ENCODE measurements at regions not wholly inside any gene's neighbourhood (a gene's known extent, or its start where the extent isn't known, plus 50 kb on each side); places are given as distances from the start of the nearest gene placed in this dataset.

- dilution Hi-C loops (cut with MboI; ENCODE audit: extremely low pct_ligation_motif_present, low sequenced_read_pairs) = no loop called here
- H3K9me1 ChIP-seq (ENCODE audit: control insufficient read depth, extremely low read depth, insufficient read depth, low read length) = no peaks in the 10 kb centered on the region
- H3K4me3 ChIP-seq (ENCODE audit: control insufficient read depth in 2 of 3, extremely low read depth in 1 of 3, insufficient read depth in 2 of 3, low read depth in 1 of 3, low read length in 3 of 3) = no peak overlapping the region
- no peaks in the 10 kb centered on the region for H3K27me3 ChIP-seq (ENCODE audit: control insufficient read depth, extremely low read depth, insufficient read depth, low read length)
- DNase-seq (ENCODE audit: low read depth, low spot score) (no peak), FAIRE-seq (no peak)
- H2AFZ ChIP-seq (ENCODE audit: control insufficient read depth, low read length) = no peak overlapping the region
- H3K27ac ChIP-seq (ENCODE audit: control insufficient read depth, insufficient read depth, low read length) = no peak overlapping the region
- H4K20me1 ChIP-seq (ENCODE audit: control insufficient read depth, extremely low read depth, insufficient read depth, low read length) = no peaks in the 10 kb centered on the region
- no peaks in the 10 kb centered on the region for H3K9me3 ChIP-seq (ENCODE audit: control insufficient read depth, low read depth, low read length)
- no peaks in the 10 kb centered on the region for H3K79me2 ChIP-seq (ENCODE audit: control insufficient read depth, insufficient read depth, low read length)
- TF ChIP-seq EZH2 (IDR thresholded peaks at IDR 0.05; ENCODE audit: low read length) = no peak
- TF ChIP-seq CTCF (optimal IDR thresholded peaks at IDR 0.05 in 1 of 3, IDR thresholded peaks at IDR 0.05 in 1 of 3, conservative IDR thresholded peaks at IDR 0.05 in 1 of 3; ENCODE audit: extremely low read depth in 1 of 3, insufficient read depth in 2 of 3, low read length in 3 of 3) = no peak
- no peaks in the 10 kb centered on the region for H3K4me1 ChIP-seq (ENCODE audit: control insufficient read depth, extremely low read depth, insufficient read depth, low read length)
- no peak overlapping the region for H3K9ac ChIP-seq (ENCODE audit: control insufficient read depth, extremely low read depth, insufficient read depth, low read length)
- no peaks in the 10 kb centered on the region for H3K36me3 ChIP-seq (ENCODE audit: control insufficient read depth in 2 of 2, extremely low read depth in 1 of 2, insufficient read depth in 2 of 2, low read length in 2 of 2)
- no peak overlapping the region for H3K4me2 ChIP-seq (ENCODE audit: control insufficient read depth, extremely low read depth, insufficient read depth, low read depth, low read length)
Measured at GRCh38 chr13:76687467-76687866, 198.7 kb downstream of the KCTD12 start.

GRCh38 chr13:76685938-76686337, 200.3 kb downstream of the KCTD12 start:
- TF ChIP-seq EZH2 (IDR thresholded peaks at IDR 0.05; ENCODE audit: low read length) = no peak
- no peak for TF ChIP-seq CTCF (optimal IDR thresholded peaks at IDR 0.05 in 1 of 3, IDR thresholded peaks at IDR 0.05 in 1 of 3, conservative IDR thresholded peaks at IDR 0.05 in 1 of 3; ENCODE audit: extremely low read depth in 1 of 3, insufficient read depth in 2 of 3, low read length in 3 of 3)
- no peaks in the 10 kb centered on the region for H3K9me3 ChIP-seq (ENCODE audit: control insufficient read depth, low read depth, low read length)
- H3K9me1 ChIP-seq (ENCODE audit: control insufficient read depth, extremely low read depth, insufficient read depth, low read length) = no peaks in the 10 kb centered on the region
- DNase-seq (ENCODE audit: low read depth, low spot score) = no peak
- H2AFZ ChIP-seq (ENCODE audit: control insufficient read depth, low read length) = no peak overlapping the region
- H3K9ac ChIP-seq (ENCODE audit: control insufficient read depth, extremely low read depth, insufficient read depth, low read length) = no peak overlapping the region
- H3K27me3 ChIP-seq (ENCODE audit: control insufficient read depth, extremely low read depth, insufficient read depth, low read length) = no peaks in the 10 kb centered on the region
- H3K36me3 ChIP-seq (ENCODE audit: control insufficient read depth in 2 of 2, extremely low read depth in 1 of 2, insufficient read depth in 2 of 2, low read length in 2 of 2) = no peaks in the 10 kb centered on the region
- no peaks in the 10 kb centered on the region for H3K79me2 ChIP-seq (ENCODE audit: control insufficient read depth, insufficient read depth, low read length)
- dilution Hi-C loops (cut with MboI; ENCODE audit: extremely low pct_ligation_motif_present, low sequenced_read_pairs) = no loop called here
- H3K4me2 ChIP-seq (ENCODE audit: control insufficient read depth, extremely low read depth, insufficient read depth, low read depth, low read length) = no peak overlapping the region
- H3K27ac ChIP-seq (ENCODE audit: control insufficient read depth, insufficient read depth, low read length) = no peak overlapping the region
- H3K4me3 ChIP-seq (ENCODE audit: control insufficient read depth in 2 of 3, extremely low read depth in 1 of 3, insufficient read depth in 2 of 3, low read depth in 1 of 3, low read length in 3 of 3) = no peak overlapping the region
- no peak for FAIRE-seq
- no peaks in the 10 kb centered on the region for H4K20me1 ChIP-seq (ENCODE audit: control insufficient read depth, extremely low read depth, insufficient read depth, low read length)
- H3K4me1 ChIP-seq (ENCODE audit: control insufficient read depth, extremely low read depth, insufficient read depth, low read length) = no peaks in the 10 kb centered on the region
